Transverse colon (tissue), 4 donors: ENCODE measurements at regions not wholly inside any gene's neighbourhood (a gene's known extent, or its start where the extent isn't known, plus 50 kb on each side); places are given as distances from the start of the nearest gene placed in this dataset.

Experiments
- EP300 ChIP-seq: sonication (generic); formaldehyde crosslinking; IDR thresholded peaks from one replicate; pipeline ENCODE4 v1.6.1; 2017; ENCODE audit warnings: antibody characterized with exemption, low read depth
- POLR2A ChIP-seq: fragments of 450-650 bp; IDR thresholded peaks from one replicate; pipeline ENCODE4 v1.6.1; 2016; ENCODE audit warnings: antibody characterized with exemption, mild to moderate bottlenecking, moderate library complexity
- POLR2AphosphoS5 ChIP-seq, 3 donors: sonication (generic); formaldehyde crosslinking; IDR thresholded peaks; one replicate each; pipeline ENCODE4 v1.6.1; 2016; ENCODE audit warnings: antibody characterized with exemption in 3 of 3
- TF ChIP-seq, protein P1 (sequence below), 5 experiments: fragments of 200-600 bp in 3 of 5; fragments of 450-650 bp in 2 of 5; sonication (generic) in 3 of 5; IDR thresholded peaks; 1 replicate in 2 of 5; 2 replicates in 3 of 5; pipeline ENCODE4 v1.5.1; 2016 to 2017; ENCODE audit warnings: antibody characterized with exemption in 5 of 5, inconsistent platforms in 3 of 5, mild to moderate bottlenecking in 2 of 5, moderate library complexity in 1 of 5

DNA sequence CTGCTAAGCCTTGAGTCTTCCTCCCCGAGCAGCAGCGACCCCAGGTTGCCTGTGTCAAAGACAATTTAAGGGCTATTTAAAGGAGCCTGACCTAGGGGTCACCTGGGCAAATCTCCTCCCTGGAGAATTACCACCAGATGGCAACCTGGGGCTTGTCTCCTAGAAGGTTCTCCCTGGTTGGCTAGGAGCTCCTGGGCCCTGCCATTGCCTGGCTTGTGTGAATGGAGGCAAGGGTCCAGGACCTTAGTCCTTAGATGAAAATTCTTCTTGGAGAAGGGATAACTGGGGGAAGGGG lies 51.3 kb upstream of the TAC4 start:
- TF ChIP-seq, protein P1, sequence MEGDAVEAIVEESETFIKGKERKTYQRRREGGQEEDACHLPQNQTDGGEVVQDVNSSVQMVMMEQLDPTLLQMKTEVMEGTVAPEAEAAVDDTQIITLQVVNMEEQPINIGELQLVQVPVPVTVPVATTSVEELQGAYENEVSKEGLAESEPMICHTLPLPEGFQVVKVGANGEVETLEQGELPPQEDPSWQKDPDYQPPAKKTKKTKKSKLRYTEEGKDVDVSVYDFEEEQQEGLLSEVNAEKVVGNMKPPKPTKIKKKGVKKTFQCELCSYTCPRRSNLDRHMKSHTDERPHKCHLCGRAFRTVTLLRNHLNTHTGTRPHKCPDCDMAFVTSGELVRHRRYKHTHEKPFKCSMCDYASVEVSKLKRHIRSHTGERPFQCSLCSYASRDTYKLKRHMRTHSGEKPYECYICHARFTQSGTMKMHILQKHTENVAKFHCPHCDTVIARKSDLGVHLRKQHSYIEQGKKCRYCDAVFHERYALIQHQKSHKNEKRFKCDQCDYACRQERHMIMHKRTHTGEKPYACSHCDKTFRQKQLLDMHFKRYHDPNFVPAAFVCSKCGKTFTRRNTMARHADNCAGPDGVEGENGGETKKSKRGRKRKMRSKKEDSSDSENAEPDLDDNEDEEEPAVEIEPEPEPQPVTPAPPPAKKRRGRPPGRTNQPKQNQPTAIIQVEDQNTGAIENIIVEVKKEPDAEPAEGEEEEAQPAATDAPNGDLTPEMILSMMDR (IDR thresholded peaks at IDR 0.05) = no peak
- TF ChIP-seq POLR2AphosphoS5 (IDR thresholded peaks at IDR 0.05) = no peak
- no peak for TF ChIP-seq EP300
- no peak for TF ChIP-seq POLR2A
